Panc1 (cell line): ENCODE measurements at regions not wholly inside any gene's neighbourhood (a gene's known extent, or its start where the extent isn't known, plus 50 kb on each side); places are given as distances from the start of the nearest gene placed in this dataset.

Source experiments
- CTCF ChIP-seq: fragments of 450-650 bp; IDR thresholded peaks from 2 replicates; pipeline ENCODE4 v1.5.1; 2017; ENCODE audit warnings: mild to moderate bottlenecking
- TCF7L2 ChIP-seq: IDR thresholded peaks from 2 replicates; pipeline ENCODE4 v1.6.1; 2011; ENCODE audit warnings: mild to moderate bottlenecking, low read depth, low read length, inconsistent platforms
- TF ChIP-seq, protein P1 (sequence below), 2 experiments: IDR thresholded peaks; 2 replicates each; pipeline ENCODE4 v1.6.1; 2011 to 2012; ENCODE audit warnings: low read depth in 2 of 2, control low read depth in 1 of 2, low read length in 1 of 2, mild to moderate bottlenecking in 1 of 2, moderate library complexity in 1 of 2; ENCODE audit not compliant: insufficient read depth in 1 of 2

DNA sequence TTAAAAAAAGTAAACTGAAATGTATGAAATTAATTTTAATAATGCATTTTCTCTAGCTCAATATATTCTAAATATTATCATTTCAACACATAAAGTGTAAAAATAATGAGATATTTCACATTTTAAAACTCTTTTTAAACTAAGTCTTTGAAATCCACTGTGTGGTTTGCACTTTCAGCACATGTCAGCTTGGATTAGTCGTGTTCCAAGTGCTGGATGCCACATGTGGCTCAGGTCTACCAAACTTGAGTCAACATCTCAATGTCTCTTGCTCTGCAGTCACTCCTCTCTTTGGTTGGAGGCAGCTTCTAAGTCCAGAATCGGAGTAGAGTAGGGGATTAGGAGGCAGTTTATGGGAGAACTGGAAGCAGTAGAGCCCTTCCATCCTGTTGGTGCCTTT lies 173.7 kb upstream of the ANKRD55 start:
- TF ChIP-seq CTCF (no peak), TCF7L2 (no peak)
- TF ChIP-seq, protein P1, sequence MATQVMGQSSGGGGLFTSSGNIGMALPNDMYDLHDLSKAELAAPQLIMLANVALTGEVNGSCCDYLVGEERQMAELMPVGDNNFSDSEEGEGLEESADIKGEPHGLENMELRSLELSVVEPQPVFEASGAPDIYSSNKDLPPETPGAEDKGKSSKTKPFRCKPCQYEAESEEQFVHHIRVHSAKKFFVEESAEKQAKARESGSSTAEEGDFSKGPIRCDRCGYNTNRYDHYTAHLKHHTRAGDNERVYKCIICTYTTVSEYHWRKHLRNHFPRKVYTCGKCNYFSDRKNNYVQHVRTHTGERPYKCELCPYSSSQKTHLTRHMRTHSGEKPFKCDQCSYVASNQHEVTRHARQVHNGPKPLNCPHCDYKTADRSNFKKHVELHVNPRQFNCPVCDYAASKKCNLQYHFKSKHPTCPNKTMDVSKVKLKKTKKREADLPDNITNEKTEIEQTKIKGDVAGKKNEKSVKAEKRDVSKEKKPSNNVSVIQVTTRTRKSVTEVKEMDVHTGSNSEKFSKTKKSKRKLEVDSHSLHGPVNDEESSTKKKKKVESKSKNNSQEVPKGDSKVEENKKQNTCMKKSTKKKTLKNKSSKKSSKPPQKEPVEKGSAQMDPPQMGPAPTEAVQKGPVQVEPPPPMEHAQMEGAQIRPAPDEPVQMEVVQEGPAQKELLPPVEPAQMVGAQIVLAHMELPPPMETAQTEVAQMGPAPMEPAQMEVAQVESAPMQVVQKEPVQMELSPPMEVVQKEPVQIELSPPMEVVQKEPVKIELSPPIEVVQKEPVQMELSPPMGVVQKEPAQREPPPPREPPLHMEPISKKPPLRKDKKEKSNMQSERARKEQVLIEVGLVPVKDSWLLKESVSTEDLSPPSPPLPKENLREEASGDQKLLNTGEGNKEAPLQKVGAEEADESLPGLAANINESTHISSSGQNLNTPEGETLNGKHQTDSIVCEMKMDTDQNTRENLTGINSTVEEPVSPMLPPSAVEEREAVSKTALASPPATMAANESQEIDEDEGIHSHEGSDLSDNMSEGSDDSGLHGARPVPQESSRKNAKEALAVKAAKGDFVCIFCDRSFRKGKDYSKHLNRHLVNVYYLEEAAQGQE (IDR thresholded peaks at IDR 0.05; ENCODE audit: insufficient read depth in 1 of 2, low read depth in 2 of 2, low read length in 1 of 2), result no peak
